Cardiac septum (tissue), 1 donor: ENCODE measurements at regions not wholly inside any gene's neighbourhood (a gene's known extent, or its start where the extent isn't known, plus 50 kb on each side); places are given as distances from the start of the nearest gene placed in this dataset.
"Not testable (repeated sequence)": the region's sequence is repeated elsewhere in the genome, so short reads cannot be mapped to it uniquely, and the experiment has no call there.

Source experiments
- DNase-seq: peaks from one replicate; pipeline ENCODE4 v3.0.0-alpha.2; 2020; ENCODE audit warnings: low spot score
- intact Hi-C: fragments of 100-400 bp; cut with DNase I; formaldehyde crosslinking; loops from one replicate; pipeline ENCODE4 v1.14.0; 2022
- donor health status: DM: no; HTN: no; CAD: no.

- intact Hi-C loops, result no loop called here
- no peak for DNase-seq
These were observed 1635.4 kb upstream of the FLRT2 start for GRCh38 chr14:83894568-83894967.

DNA sequence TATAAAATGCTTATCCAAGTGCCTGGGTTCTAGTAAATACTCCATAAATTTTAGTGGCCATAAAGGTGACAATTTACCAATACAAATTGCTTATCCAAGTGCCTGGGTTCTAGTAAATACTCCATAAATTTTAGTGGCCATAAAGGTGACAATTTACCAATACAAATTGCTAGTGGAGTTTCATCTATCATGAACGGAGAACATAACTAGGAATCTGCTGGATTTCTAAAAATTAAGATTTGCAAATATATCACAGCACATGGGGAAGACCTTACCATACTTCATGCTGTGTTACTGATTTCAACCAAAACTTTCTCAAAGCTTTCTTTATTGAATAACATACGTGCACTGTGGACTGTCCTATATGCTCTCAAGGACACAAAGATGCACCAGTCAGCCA lies 1631.4 kb upstream of the FLRT2 start:
- intact Hi-C loops, DNase-seq: not testable (repeated sequence)

GRCh38 chr14:83899706-83900105 lies 1630.2 kb upstream of the FLRT2 start:
- DNase-seq, result no peak
- intact Hi-C loops, result no loop called here

- intact Hi-C loops, result no loop called here
- no peak for DNase-seq
These were observed 1624.8 kb upstream of the FLRT2 start for GRCh38 chr14:83905157-83905556.

DNA sequence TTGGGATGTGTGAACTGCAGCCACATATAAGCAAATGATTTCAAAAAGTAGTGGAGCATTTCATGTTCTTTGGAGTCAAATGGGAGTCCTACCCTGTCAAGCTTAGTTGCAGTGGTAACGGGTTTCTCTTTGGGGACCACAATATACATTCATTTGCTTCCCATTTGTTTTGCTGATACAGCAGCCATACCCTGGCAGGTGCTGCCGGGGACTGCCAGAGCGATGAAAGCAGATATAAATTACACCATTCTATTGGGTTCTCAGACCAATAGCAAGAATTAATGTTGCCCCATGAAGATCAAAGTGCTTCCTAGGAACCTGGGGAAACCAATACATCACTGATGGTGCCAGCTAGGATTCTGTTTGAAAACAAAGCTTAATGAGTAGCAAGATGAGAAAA lies 1621.5 kb upstream of the FLRT2 start:
- intact Hi-C loops, result no loop called here
- no peak for DNase-seq

DNA sequence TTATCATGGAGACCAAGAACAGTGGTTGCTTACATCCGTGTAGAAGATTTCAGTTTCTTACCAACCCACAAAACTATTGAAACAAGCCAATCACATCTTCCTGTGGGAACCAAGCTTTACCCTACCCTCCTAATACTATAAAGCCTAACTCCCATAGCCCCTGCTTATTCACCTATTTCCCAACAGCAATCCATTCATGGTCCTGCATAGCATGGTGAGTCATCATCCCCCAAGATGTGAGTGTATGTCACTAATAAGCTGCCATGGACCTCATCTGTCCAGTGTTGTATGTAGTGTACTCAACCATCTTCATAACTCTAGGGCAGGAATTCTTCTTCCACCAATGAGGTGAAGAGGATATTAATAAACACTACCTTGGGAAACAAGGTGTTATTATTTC lies 1620.4 kb upstream of the FLRT2 start:
- intact Hi-C loops, result no loop called here
- DNase-seq, result no peak

- no peak for DNase-seq
- intact Hi-C loops, result no loop called here
These were observed 1617.8 kb upstream of the FLRT2 start for GRCh38 chr14:83912032-83912642.

DNA sequence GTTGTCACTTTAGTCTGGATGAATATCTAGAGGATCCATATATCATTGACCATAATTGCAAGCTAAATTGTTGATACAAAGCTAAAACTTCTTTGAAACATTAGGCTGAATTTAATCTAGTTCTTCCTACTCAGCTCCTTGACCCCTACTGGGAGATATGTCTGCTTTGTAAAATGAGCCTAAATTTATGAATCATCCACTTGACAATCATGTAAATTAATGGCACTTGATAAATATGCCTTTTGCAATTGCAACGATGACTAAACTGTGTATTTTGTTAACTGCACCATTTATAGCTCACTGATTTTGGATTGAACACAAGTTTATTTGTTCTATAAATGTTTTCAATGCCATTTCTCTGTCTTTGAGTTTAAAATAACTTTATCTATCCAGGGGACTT lies 1616.5 kb upstream of the FLRT2 start:
- intact Hi-C loops, result no loop called here
- DNase-seq, result no peak

DNA sequence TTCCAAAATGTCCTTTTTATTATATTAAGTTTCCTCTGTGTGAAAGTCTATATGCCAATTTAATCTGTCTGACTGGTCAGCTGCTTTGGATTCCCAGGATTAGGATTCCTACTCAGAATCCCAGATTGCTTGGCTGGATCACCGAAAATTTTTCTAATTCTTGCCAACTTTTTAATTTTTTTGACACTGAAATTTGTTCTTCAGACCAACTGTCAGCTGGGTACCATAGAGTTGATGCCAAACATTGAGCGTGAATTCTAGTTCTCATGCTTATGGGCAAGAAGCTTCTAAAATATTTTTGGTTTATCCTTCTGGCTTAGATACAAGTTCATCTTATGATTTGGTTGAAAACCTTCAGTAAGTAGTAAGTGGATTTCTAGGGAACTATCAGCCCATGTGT lies 1611.4 kb upstream of the FLRT2 start:
- intact Hi-C loops, result no loop called here
- no peak for DNase-seq

DNA sequence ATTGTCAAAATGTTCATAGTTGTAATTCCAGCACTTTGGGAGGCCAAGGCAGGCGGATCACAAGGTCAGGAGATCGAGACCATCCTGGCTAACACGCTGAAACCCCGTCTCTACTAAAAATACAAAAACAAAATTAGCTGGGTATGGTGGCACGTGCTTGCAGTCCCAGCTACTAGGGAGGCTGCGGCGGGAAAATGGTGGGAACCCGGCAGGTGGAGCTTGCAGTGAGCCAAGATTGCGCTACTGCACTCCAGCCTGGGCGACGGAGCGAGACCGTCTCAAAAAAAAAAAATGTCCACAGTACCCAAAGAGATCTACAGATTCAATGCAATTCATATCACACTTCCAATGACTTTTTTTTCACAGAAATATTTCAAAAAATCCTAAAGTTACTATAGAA lies 1610.3 kb upstream of the FLRT2 start:
- DNase-seq, intact Hi-C loops: not testable (repeated sequence)

DNA sequence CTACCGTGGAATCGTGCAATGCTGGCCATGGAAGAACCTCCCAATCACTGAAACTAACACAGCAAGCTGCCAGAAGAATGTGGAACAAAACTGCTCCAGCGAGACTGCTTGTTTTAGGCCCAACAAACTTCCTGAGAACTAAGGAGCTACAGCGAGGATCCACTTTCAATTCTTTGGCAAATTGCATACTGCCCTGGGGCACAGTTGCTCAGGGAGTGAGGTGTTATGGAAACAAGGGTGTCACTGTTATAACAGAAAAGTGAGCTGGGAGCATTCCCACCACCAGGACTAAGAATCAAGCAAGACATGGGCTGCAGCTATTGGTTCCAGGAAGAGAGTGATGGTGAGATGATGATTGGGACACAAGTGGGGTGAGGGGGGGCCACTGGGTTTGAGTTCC lies 1606.1 kb upstream of the FLRT2 start:
- intact Hi-C loops, result no loop called here
- DNase-seq, result no peak

DNA sequence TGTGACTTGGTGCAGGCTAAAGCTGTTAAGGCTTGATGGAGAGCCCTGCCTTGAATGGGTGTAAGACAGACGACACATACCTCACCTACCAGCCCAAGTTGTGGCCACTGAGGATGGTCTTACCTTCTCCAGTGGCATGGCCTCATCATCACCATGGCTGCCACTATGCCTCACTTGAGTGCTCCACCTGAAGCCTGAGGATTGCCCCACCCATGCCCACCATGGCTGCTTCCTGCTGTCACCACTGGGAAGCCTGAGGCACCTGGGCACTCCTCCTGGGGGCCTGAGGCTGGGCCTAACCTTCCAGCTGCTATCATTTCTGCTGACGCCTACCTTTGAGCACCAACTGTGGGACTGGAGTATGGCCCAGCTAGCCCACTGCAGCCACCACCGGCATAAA lies 1605.7 kb upstream of the FLRT2 start:
- DNase-seq, result no peak
- intact Hi-C loops, result no loop called here

DNA sequence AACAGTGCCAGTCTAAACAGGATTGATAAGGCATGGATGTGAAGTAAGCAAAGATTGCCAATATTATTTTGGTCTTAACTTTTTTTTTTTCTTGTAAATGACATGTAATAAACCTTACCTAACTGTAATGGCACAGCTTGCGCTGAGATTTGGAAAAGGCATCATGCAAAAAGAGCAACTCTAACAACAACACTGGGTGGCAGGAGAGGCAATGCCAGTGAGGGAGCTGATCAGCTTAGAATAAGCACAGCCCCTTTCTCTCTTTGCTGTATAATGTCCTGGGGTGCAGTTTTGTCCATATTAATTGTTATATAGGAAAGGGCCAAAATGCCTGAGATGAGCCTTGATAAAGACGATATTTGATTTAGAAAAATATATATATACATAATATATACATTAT lies 1589.7 kb upstream of the FLRT2 start:
- intact Hi-C loops, result no loop called here
- no peak for DNase-seq

DNA sequence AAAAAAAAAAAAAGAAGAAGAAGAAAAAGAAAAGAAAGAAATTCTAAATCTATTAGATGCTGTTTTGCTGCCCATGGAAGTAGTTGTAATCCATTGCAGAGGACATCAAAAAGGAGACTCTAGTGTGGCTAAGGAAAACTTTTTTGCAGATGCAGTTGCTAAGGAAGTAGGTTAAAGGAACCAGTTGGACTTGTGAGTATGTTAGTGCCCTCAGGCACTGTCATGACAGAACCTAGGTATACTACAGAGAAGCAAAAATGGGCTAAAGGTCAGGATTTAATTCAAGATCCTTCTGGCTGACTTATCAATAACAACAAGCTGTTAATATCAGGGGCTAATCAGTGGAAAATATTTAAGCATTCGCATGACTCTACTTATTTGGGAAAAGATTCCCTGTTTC lies 1571.6 kb upstream of the FLRT2 start:
- intact Hi-C loops, result no loop called here
- DNase-seq, result no peak

GRCh38 chr14:83960832-83961512 lies 1569.0 kb upstream of the FLRT2 start:
- intact Hi-C loops, result no loop called here

DNA sequence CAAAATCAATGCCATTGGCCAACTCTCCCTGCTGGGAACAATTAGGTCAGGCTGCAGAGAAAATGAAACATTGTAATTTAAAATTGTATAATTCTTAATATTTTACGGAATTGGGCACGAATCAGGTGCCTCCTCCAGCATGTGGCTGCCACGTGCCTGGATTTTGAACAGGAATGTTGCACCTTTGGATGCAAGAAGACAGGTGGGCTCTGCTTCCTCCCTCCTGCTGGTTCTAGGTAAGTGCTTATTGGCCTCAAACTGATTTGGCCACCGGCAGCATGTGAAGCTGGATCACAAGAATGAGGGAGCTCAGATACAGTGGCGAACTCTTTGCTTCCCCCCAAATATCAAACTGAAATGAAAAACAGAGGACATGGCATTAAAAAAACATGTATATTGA lies 1559.9 kb upstream of the FLRT2 start:
- DNase-seq, result no peak
- intact Hi-C loops, result no loop called here

More at GRCh38 chr14:83960832-83961512, 1569.0 kb upstream of the FLRT2 start:
- DNase-seq, result no peak

DNA sequence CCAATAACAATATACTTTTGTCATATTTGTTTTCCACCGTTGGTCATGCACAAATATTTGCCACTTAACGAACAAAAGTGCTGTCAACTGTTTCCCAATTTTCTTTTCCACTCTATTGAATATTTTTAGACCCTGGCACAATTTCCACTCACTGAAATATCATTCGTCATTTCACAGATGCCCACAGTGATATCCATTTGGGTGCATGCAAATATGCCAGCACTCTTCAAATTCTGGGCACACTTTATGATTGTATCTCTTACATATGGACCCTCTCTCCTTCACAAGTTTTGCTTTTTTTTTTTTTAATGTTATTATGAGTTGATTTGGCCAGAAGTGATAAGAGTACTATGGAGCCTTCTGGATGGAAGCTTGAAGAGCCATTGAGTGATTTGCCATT lies 1557.3 kb upstream of the FLRT2 start:
- DNase-seq, result no peak
- intact Hi-C loops, result no loop called here

DNA sequence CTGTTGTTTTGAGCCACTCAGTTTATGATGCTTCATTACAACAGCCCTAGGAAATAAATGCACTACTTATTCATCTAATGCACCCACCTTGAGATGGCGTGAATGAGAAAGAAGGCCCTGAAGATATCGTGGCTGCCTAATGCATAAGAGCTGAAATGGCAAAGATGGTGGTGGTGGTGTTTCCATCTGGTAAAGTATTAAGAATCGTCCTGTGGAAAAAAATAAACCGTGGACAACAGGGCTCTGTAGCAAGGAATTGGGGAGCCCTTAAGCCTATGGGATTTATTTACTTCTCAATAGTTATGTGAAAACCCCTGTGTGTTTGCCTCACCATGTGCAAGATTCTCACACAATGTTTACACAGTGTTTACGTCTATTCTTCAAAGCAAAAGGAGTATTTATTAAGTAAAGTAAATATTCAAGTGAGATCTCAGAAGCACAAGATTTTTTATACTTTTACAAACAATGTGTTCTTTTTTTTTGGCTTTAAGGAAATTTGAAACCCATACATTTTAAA lies 1555.2 kb upstream of the FLRT2 start:
- no peak for DNase-seq
- intact Hi-C loops, result no loop called here

GRCh38 chr14:83975435-83975834 lies 1554.5 kb upstream of the FLRT2 start:
- intact Hi-C loops, result no loop called here

GRCh38 chr14:83975841-83976770 lies 1553.8 kb upstream of the FLRT2 start:
- no peak for DNase-seq
- intact Hi-C loops, result no loop called here

More at GRCh38 chr14:83975435-83975834, 1554.5 kb upstream of the FLRT2 start:
- DNase-seq, result no peak
